ENCODE measurements at regions not wholly inside any gene's neighbourhood (a gene's known extent, or its start where the extent isn't known, plus 50 kb on each side); places are given as distances from the start of the nearest gene placed in this dataset.
"Not testable (repeated sequence)": the region's sequence is repeated elsewhere in the genome, so short reads cannot be mapped to it uniquely, and the experiment has no call there.

DNA sequence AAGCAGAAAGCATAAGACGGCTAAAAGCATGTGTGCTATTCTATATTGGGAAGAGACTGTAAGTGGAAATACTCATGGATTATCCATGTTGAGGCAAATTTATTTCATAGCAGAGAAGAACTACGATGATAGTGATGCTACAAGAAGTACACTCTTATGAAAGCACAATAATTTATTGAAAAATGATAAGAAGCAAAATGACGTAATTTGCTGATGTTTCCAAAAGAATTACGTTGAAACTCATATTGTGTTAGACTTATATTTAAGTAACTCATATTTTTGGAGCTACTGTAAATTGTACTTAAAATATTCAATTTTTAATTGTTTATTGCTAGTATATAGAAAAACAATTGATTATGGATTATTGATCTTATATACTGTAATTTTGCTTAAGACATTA is 1622.5 kb downstream of the REEP3 start:
- Histone ChIP-seq H3K36me3 (ENCODE audit: control insufficient read depth in 1 of 2, insufficient read depth in 2 of 2, low read length in 2 of 2) (no peaks in the 10 kb centered on the region), H3K4me1 (ENCODE audit: control insufficient read depth in 1 of 2, insufficient read depth in 2 of 2, low read length in 2 of 2) (no peaks in the 10 kb centered on the region), H3K9ac (ENCODE audit: low read depth in 1 of 2, low read length in 2 of 2) (no peak overlapping the region), H3K27ac (ENCODE audit: low read depth, low read length) (no peak overlapping the region), H3K9me3 (ENCODE audit: control insufficient read depth in 1 of 2, low read length in 2 of 2) (no peaks in the 10 kb centered on the region), H3K27me3 (ENCODE audit: control insufficient read depth in 1 of 2, insufficient read depth in 2 of 2, low read length in 2 of 2) (no peaks in the 10 kb centered on the region), H3K4me3 (ENCODE audit: low read depth in 1 of 2, low read length in 2 of 2) (no peak overlapping the region)

GRCh38 chr10:65149878-65150277 is 1628.7 kb downstream of the REEP3 start:
- Histone ChIP-seq H3K9me3 (ENCODE audit: control insufficient read depth in 1 of 2, low read length in 2 of 2) (no peaks in the 10 kb centered on the region), H3K9ac (ENCODE audit: low read depth in 1 of 2, low read length in 2 of 2) (no peak overlapping the region), H3K4me1 (ENCODE audit: control insufficient read depth in 1 of 2, insufficient read depth in 2 of 2, low read length in 2 of 2) (no peaks in the 10 kb centered on the region), H3K36me3 (ENCODE audit: control insufficient read depth in 1 of 2, insufficient read depth in 2 of 2, low read length in 2 of 2) (no peaks in the 10 kb centered on the region), H3K27ac (ENCODE audit: low read depth, low read length) (no peak overlapping the region), H3K27me3 (ENCODE audit: control insufficient read depth in 1 of 2, insufficient read depth in 2 of 2, low read length in 2 of 2) (no peaks in the 10 kb centered on the region), H3K4me3 (ENCODE audit: low read depth in 1 of 2, low read length in 2 of 2) (no peak overlapping the region)

DNA sequence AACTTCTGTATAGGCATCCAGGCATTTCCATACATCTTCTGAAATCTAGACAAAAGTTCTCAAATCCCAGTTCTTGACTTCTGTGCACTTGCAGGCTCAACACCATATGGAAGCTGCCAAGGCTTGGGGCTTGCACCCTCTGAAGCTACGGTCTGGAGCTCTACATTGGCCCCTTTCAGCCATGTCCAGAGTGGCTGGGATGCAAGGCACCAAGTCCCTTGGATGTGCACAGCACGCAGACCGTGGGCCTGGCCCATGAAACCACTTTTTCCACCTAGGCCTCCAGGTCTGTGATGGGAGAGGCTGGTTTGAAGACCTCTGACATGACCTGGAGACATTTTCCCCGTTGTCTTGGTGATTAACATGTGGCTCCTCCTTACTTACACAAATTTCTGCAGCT is 1645.1 kb downstream of the REEP3 start:
- no peak overlapping the region for H3K9ac ChIP-seq (ENCODE audit: low read depth in 1 of 2, low read length in 2 of 2)
- H3K4me3 ChIP-seq (ENCODE audit: low read depth in 1 of 2, low read length in 2 of 2) = no peak overlapping the region
- H3K4me1 ChIP-seq (ENCODE audit: control insufficient read depth in 1 of 2, insufficient read depth in 2 of 2, low read length in 2 of 2) = no peaks in the 10 kb centered on the region
- H3K27ac ChIP-seq (ENCODE audit: low read depth, low read length) = no peak overlapping the region
- no peaks in the 10 kb centered on the region for H3K36me3 ChIP-seq (ENCODE audit: control insufficient read depth in 1 of 2, insufficient read depth in 2 of 2, low read length in 2 of 2)
- H3K9me3 ChIP-seq (ENCODE audit: control insufficient read depth in 1 of 2, low read length in 2 of 2) = no peaks in the 10 kb centered on the region
- H3K27me3 ChIP-seq (ENCODE audit: control insufficient read depth in 1 of 2, insufficient read depth in 2 of 2, low read length in 2 of 2) = no peaks in the 10 kb centered on the region

- no peak overlapping the region for H3K27ac ChIP-seq (ENCODE audit: low read depth, low read length)
- H3K9me3 ChIP-seq (ENCODE audit: control insufficient read depth in 1 of 2, low read length in 2 of 2) = no peaks in the 10 kb centered on the region
- no peaks in the 10 kb centered on the region for H3K36me3 ChIP-seq (ENCODE audit: control insufficient read depth in 1 of 2, insufficient read depth in 2 of 2, low read length in 2 of 2)
- H3K27me3 ChIP-seq (ENCODE audit: control insufficient read depth in 1 of 2, insufficient read depth in 2 of 2, low read length in 2 of 2) = no peaks in the 10 kb centered on the region
- no peak overlapping the region for H3K9ac ChIP-seq (ENCODE audit: low read depth in 1 of 2, low read length in 2 of 2)
- no peaks in the 10 kb centered on the region for H3K4me1 ChIP-seq (ENCODE audit: control insufficient read depth in 1 of 2, insufficient read depth in 2 of 2, low read length in 2 of 2)
- no peak overlapping the region for H3K4me3 ChIP-seq (ENCODE audit: low read depth in 1 of 2, low read length in 2 of 2)
Measured at GRCh38 chr10:65172249-65172648, 1651.0 kb downstream of the REEP3 start.

GRCh38 chr10:65176994-65177393 is 1655.8 kb downstream of the REEP3 start:
- no peaks in the 10 kb centered on the region for H3K4me1 ChIP-seq (ENCODE audit: control insufficient read depth in 1 of 2, insufficient read depth in 2 of 2, low read length in 2 of 2)
- H3K27me3 ChIP-seq (ENCODE audit: control insufficient read depth in 1 of 2, insufficient read depth in 2 of 2, low read length in 2 of 2) = no peaks in the 10 kb centered on the region
- H3K9ac ChIP-seq (ENCODE audit: low read depth in 1 of 2, low read length in 2 of 2) = no peak overlapping the region
- H3K27ac ChIP-seq (ENCODE audit: low read depth, low read length) = no peak overlapping the region
- H3K4me3 ChIP-seq (ENCODE audit: low read depth in 1 of 2, low read length in 2 of 2) = no peak overlapping the region
- no peaks in the 10 kb centered on the region for H3K36me3 ChIP-seq (ENCODE audit: control insufficient read depth in 1 of 2, insufficient read depth in 2 of 2, low read length in 2 of 2)
- peaks cover 0 to 8% of the 10 kb centered on the region in 2 donors for H3K9me3 ChIP-seq (ENCODE audit: control insufficient read depth in 1 of 2, low read length in 2 of 2)

- H3K9me3 ChIP-seq (ENCODE audit: control insufficient read depth in 1 of 2, low read length in 2 of 2) = peaks cover 0 to 8% of the 10 kb centered on the region in 2 donors
- no peak overlapping the region for H3K27ac ChIP-seq (ENCODE audit: low read depth, low read length)
- H3K36me3 ChIP-seq (ENCODE audit: control insufficient read depth in 1 of 2, insufficient read depth in 2 of 2, low read length in 2 of 2) = no peaks in the 10 kb centered on the region
- no peak overlapping the region for H3K4me3 ChIP-seq (ENCODE audit: low read depth in 1 of 2, low read length in 2 of 2)
- H3K27me3 ChIP-seq (ENCODE audit: control insufficient read depth in 1 of 2, insufficient read depth in 2 of 2, low read length in 2 of 2) = no peaks in the 10 kb centered on the region
- H3K4me1 ChIP-seq (ENCODE audit: control insufficient read depth in 1 of 2, insufficient read depth in 2 of 2, low read length in 2 of 2) = no peaks in the 10 kb centered on the region
- H3K9ac ChIP-seq (ENCODE audit: low read depth in 1 of 2, low read length in 2 of 2) = no peak overlapping the region
Measured at GRCh38 chr10:65183236-65183635, 1662.0 kb downstream of the REEP3 start.

- not testable (repeated sequence) for H3K9ac ChIP-seq (ENCODE audit: low read depth in 1 of 2, low read length in 2 of 2); H3K9me3 ChIP-seq (ENCODE audit: control insufficient read depth in 1 of 2, low read length in 2 of 2); H3K4me1 ChIP-seq (ENCODE audit: control insufficient read depth in 1 of 2, insufficient read depth in 2 of 2, low read length in 2 of 2); H3K27me3 ChIP-seq (ENCODE audit: control insufficient read depth in 1 of 2, insufficient read depth in 2 of 2, low read length in 2 of 2); H3K4me3 ChIP-seq (ENCODE audit: low read depth in 1 of 2, low read length in 2 of 2); H3K36me3 ChIP-seq (ENCODE audit: control insufficient read depth in 1 of 2, insufficient read depth in 2 of 2, low read length in 2 of 2); H3K27ac ChIP-seq (ENCODE audit: low read depth, low read length)
Measured at GRCh38 chr10:65186668-65187067, 1665.5 kb downstream of the REEP3 start.

DNA sequence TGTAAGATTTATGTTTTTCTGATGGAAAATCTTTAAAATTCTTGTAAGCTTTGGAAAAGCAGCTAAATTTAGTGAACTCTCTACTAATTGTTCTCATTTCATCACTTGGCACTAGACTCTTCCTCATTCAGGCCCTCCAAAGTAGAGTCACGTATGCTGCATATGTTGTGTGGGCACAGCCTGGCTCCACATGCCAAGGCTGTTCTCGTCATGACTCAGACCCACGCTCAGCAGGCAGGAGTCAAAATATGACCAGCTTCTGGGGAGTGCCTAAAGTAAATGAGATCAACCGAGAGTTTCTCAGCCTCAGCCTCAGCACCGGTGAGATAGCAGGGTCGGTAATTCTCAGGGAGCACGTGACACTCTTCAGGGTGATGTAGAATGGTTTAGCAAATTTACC is 1672.9 kb downstream of the REEP3 start:
- Histone ChIP-seq H3K9me3 (ENCODE audit: control insufficient read depth in 1 of 2, low read length in 2 of 2) (peaks cover 0 to 4% of the 10 kb centered on the region in 2 donors), H3K27me3 (ENCODE audit: control insufficient read depth in 1 of 2, insufficient read depth in 2 of 2, low read length in 2 of 2) (no peaks in the 10 kb centered on the region), H3K9ac (ENCODE audit: low read depth in 1 of 2, low read length in 2 of 2) (no peak overlapping the region), H3K36me3 (ENCODE audit: control insufficient read depth in 1 of 2, insufficient read depth in 2 of 2, low read length in 2 of 2) (no peaks in the 10 kb centered on the region), H3K4me3 (ENCODE audit: low read depth in 1 of 2, low read length in 2 of 2) (no peak overlapping the region), H3K27ac (ENCODE audit: low read depth, low read length) (no peak overlapping the region), H3K4me1 (ENCODE audit: control insufficient read depth in 1 of 2, insufficient read depth in 2 of 2, low read length in 2 of 2) (no peaks in the 10 kb centered on the region)

DNA sequence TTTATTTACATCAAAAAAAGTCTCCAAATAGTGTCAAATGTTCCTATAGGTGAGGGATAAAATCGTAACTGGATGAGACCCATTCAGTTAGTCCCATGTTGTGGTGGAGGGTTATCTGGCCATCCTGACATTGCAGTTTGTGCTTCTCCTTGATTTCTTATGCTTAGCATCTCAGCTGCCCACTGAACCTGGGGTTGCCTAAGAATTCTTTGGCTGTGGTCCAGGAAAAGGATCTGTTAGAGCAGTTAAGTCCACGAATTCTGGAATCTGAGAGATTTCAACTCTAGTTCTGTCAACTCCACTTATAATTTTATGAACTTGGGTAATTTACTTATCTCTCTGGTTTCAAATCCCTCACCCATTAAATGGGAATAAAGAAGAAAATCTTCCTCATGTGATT is 1673.4 kb downstream of the REEP3 start:
- H3K9me3 ChIP-seq (ENCODE audit: control insufficient read depth in 1 of 2, low read length in 2 of 2) = peaks cover 0 to 4% of the 10 kb centered on the region in 2 donors
- no peaks in the 10 kb centered on the region for H3K36me3 ChIP-seq (ENCODE audit: control insufficient read depth in 1 of 2, insufficient read depth in 2 of 2, low read length in 2 of 2)
- H3K27ac ChIP-seq (ENCODE audit: low read depth, low read length) = no peak overlapping the region
- no peaks in the 10 kb centered on the region for H3K4me1 ChIP-seq (ENCODE audit: control insufficient read depth in 1 of 2, insufficient read depth in 2 of 2, low read length in 2 of 2)
- H3K27me3 ChIP-seq (ENCODE audit: control insufficient read depth in 1 of 2, insufficient read depth in 2 of 2, low read length in 2 of 2) = no peaks in the 10 kb centered on the region
- H3K4me3 ChIP-seq (ENCODE audit: low read depth in 1 of 2, low read length in 2 of 2) = no peak overlapping the region
- H3K9ac ChIP-seq (ENCODE audit: low read depth in 1 of 2, low read length in 2 of 2) = no peak overlapping the region

GRCh38 chr10:65196111-65196510 is 1674.9 kb downstream of the REEP3 start:
- no peak overlapping the region for H3K4me3 ChIP-seq (ENCODE audit: low read depth in 1 of 2, low read length in 2 of 2)
- no peaks in the 10 kb centered on the region for H3K36me3 ChIP-seq (ENCODE audit: control insufficient read depth in 1 of 2, insufficient read depth in 2 of 2, low read length in 2 of 2)
- no peak overlapping the region for H3K9ac ChIP-seq (ENCODE audit: low read depth in 1 of 2, low read length in 2 of 2)
- no peaks in the 10 kb centered on the region for H3K4me1 ChIP-seq (ENCODE audit: control insufficient read depth in 1 of 2, insufficient read depth in 2 of 2, low read length in 2 of 2)
- H3K27ac ChIP-seq (ENCODE audit: low read depth, low read length) = no peak overlapping the region
- no peaks in the 10 kb centered on the region for H3K27me3 ChIP-seq (ENCODE audit: control insufficient read depth in 1 of 2, insufficient read depth in 2 of 2, low read length in 2 of 2)
- no peaks in the 10 kb centered on the region for H3K9me3 ChIP-seq (ENCODE audit: control insufficient read depth in 1 of 2, low read length in 2 of 2)

GRCh38 chr10:65197935-65198334 is 1676.7 kb downstream of the REEP3 start:
- H3K27me3 ChIP-seq (ENCODE audit: control insufficient read depth in 1 of 2, insufficient read depth in 2 of 2, low read length in 2 of 2) = no peaks in the 10 kb centered on the region
- no peak overlapping the region for H3K4me3 ChIP-seq (ENCODE audit: low read depth in 1 of 2, low read length in 2 of 2)
- no peaks in the 10 kb centered on the region for H3K36me3 ChIP-seq (ENCODE audit: control insufficient read depth in 1 of 2, insufficient read depth in 2 of 2, low read length in 2 of 2)
- H3K27ac ChIP-seq (ENCODE audit: low read depth, low read length) = no peak overlapping the region
- H3K9ac ChIP-seq (ENCODE audit: low read depth in 1 of 2, low read length in 2 of 2) = no peak overlapping the region
- H3K4me1 ChIP-seq (ENCODE audit: control insufficient read depth in 1 of 2, insufficient read depth in 2 of 2, low read length in 2 of 2) = no peaks in the 10 kb centered on the region
- no peaks in the 10 kb centered on the region for H3K9me3 ChIP-seq (ENCODE audit: control insufficient read depth in 1 of 2, low read length in 2 of 2)
